ENCODE measurements at regions not wholly inside any gene's neighbourhood (a gene's known extent, or its start where the extent isn't known, plus 50 kb on each side); places are given as distances from the start of the nearest gene placed in this dataset.

DNA sequence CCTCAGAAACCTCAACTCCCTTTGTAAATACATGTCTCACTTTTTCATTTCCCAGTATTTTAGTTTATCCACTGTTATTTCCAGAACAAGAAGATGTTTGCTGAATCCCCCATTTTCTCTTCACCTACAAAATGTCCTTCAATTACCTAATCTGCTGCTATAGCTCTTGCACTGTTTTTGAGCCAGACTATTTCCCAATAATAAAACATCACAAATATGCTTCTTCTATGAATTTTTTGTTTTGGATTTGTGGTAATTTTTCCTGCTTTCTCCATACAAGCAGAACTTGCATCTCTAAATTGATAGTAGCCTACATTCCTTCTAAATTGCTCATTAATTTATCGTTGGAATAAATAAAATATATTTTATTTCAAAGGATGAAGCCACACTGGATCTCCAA, 199.6 kb upstream of the C1orf87 start (continued):
- TF ChIP-seq, protein P1, sequence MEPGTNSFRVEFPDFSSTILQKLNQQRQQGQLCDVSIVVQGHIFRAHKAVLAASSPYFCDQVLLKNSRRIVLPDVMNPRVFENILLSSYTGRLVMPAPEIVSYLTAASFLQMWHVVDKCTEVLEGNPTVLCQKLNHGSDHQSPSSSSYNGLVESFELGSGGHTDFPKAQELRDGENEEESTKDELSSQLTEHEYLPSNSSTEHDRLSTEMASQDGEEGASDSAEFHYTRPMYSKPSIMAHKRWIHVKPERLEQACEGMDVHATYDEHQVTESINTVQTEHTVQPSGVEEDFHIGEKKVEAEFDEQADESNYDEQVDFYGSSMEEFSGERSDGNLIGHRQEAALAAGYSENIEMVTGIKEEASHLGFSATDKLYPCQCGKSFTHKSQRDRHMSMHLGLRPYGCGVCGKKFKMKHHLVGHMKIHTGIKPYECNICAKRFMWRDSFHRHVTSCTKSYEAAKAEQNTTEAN (CRISPR knock-in tag; IDR thresholded peaks at IDR 0.05), result no peak
- TF ChIP-seq, protein P2, sequence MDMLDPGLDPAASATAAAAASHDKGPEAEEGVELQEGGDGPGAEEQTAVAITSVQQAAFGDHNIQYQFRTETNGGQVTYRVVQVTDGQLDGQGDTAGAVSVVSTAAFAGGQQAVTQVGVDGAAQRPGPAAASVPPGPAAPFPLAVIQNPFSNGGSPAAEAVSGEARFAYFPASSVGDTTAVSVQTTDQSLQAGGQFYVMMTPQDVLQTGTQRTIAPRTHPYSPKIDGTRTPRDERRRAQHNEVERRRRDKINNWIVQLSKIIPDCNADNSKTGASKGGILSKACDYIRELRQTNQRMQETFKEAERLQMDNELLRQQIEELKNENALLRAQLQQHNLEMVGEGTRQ (CRISPR knock-in tag; IDR thresholded peaks at IDR 0.05), result no peak
- TF ChIP-seq ZNF219 (CRISPR knock-in tag; IDR thresholded peaks at IDR 0.05; ENCODE audit: borderline replicate concordance) (no peak), ZNF121 (CRISPR knock-in tag; IDR thresholded peaks at IDR 0.05) (no peak)

DNA sequence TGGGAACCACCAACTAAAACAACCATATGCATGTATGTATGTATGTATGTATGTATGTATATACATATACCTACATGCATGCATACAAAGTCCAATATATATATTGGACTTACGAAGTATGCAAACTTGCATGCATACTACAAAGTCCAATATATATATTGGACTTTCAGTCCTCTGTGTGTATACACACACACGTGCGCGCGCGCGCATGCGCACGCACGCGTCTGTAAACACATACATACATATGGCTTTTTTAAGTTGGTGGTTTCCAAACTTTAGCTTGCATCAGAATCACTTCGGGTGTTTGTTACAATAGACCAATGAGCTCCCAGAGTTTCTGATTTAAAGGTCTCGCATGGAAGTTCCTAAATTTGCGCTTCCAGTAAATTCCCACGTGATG, 197.5 kb upstream of the C1orf87 start:
- ChIA-PET POLR2A (no interaction called here), CTCF (interaction anchor here (2.3 kb wide), 1 partner anchor 10 kb away, joined by 8 read pairs; no protein-coding TSS in a partner anchor)
- Mint-ChIP-seq H3K36me3 (no peaks in the 10 kb centered on the region), H3K9me3 (peaks cover 7% of the 10 kb centered on the region), H3K27ac (no peak overlapping the region), H3K4me1 (no peaks in the 10 kb centered on the region), H3K4me3 (no peak overlapping the region), H3K27me3 (ENCODE audit: low read depth) (no peaks in the 10 kb centered on the region; the same call in 1 of the 2 replicates)
- no peak for TF ChIP-seq NFYB (CRISPR knock-in tag; conservative IDR thresholded peaks at IDR 0.05; ENCODE audit: low read depth)
- TF ChIP-seq, protein P3, sequence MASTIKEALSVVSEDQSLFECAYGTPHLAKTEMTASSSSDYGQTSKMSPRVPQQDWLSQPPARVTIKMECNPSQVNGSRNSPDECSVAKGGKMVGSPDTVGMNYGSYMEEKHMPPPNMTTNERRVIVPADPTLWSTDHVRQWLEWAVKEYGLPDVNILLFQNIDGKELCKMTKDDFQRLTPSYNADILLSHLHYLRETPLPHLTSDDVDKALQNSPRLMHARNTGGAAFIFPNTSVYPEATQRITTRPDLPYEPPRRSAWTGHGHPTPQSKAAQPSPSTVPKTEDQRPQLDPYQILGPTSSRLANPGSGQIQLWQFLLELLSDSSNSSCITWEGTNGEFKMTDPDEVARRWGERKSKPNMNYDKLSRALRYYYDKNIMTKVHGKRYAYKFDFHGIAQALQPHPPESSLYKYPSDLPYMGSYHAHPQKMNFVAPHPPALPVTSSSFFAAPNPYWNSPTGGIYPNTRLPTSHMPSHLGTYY (CRISPR knock-in tag; IDR thresholded peaks at IDR 0.05), result no peak
- TF ChIP-seq TEAD4 (CRISPR knock-in tag; IDR thresholded peaks at IDR 0.05), result no peak
- TF ChIP-seq NFATC4 (CRISPR knock-in tag; IDR thresholded peaks at IDR 0.05), result no peak
- no peak for DNase-seq (ENCODE audit: low spot score)
- ATAC-seq, result no peak

DNA sequence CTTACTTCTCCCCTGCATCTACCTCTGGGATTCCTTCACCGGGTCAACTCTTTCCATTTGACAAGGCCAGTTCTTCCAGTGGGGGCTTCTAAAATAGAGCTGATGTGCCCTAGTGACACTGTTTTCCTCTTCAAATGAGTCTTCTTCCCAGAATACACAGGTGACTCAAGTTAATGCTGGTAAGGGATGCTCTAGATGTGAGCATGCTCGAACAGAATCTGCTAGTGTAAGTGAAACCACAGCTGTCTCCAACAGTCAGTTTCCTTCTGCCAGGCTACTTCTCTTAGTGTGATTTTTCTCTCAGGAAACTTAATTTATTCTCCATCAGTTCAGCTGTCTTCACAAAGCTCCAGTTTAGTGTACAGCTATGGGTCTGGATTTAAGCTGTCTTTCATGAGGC, 194.9 kb upstream of the C1orf87 start:
- Mint-ChIP-seq H3K27me3 (ENCODE audit: low read depth) (peaks cover 4% of the 10 kb centered on the region; the same call in 1 of the 2 replicates), H3K4me3 (no peak overlapping the region), H3K36me3 (no peaks in the 10 kb centered on the region), H3K9me3 (peaks cover 7% of the 10 kb centered on the region), H3K27ac (no peak overlapping the region), H3K4me1 (no peaks in the 10 kb centered on the region)
- no peak for TF ChIP-seq ZNF671 (CRISPR knock-in tag; IDR thresholded peaks at IDR 0.05)
- TF ChIP-seq CREM (CRISPR knock-in tag; IDR thresholded peaks at IDR 0.05), result no peak
- TF ChIP-seq RORB (CRISPR knock-in tag; IDR thresholded peaks at IDR 0.05), result no peak
- TF ChIP-seq ATF1 (CRISPR knock-in tag; IDR thresholded peaks at IDR 0.05), result no peak
- no peak for TF ChIP-seq NFATC4 (CRISPR knock-in tag; IDR thresholded peaks at IDR 0.05)
- TF ChIP-seq ZNF423 (CRISPR knock-in tag; IDR thresholded peaks at IDR 0.05), result no peak
- no peak for TF ChIP-seq OVOL2 (CRISPR knock-in tag; IDR thresholded peaks at IDR 0.05; ENCODE audit: borderline replicate concordance)
- TF ChIP-seq, protein P4, sequence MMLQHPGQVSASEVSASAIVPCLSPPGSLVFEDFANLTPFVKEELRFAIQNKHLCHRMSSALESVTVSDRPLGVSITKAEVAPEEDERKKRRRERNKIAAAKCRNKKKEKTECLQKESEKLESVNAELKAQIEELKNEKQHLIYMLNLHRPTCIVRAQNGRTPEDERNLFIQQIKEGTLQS (CRISPR knock-in tag; conservative IDR thresholded peaks at IDR 0.05), result no peak
- no peak for TF ChIP-seq RELA (CRISPR knock-in tag; IDR thresholded peaks at IDR 0.05; ENCODE audit: borderline replicate concordance)
- TF ChIP-seq NR3C1 (CRISPR knock-in tag; conservative IDR thresholded peaks at IDR 0.05; ENCODE audit: low read depth), result no peak
- TF ChIP-seq NFE2L1 (CRISPR knock-in tag; IDR thresholded peaks at IDR 0.05), result no peak
- TF ChIP-seq PRRX2 (CRISPR knock-in tag; IDR thresholded peaks at IDR 0.05), result no peak
- ChIA-PET POLR2A (no interaction called here), CTCF (no interaction called here)
- DNase-seq (ENCODE audit: low spot score) (no peak), ATAC-seq (no peak)
